Keratinocyte (primary cell): ENCODE measurements at regions not wholly inside any gene's neighbourhood (a gene's known extent, or its start where the extent isn't known, plus 50 kb on each side); places are given as distances from the start of the nearest gene placed in this dataset.

Experiments used
- DNase-seq: peaks from one replicate; pipeline ENCODE4 v3.0.0-alpha.2; 2011; ENCODE audit warnings: low read depth, missing footprints, low spot score
- FAIRE-seq: peaks from 2 replicates; lab custom pipeline; 2011; peaks lifted over from hg19 to GRCh38; lab: Jason Lieb, UNC
- H2AFZ ChIP-seq: 2 replicates; pipeline ENCODE4 v1.6.0; 2012; ENCODE audit warnings: low read length, control low read depth, inconsistent platforms; ENCODE audit not compliant: control insufficient read depth
- H3K27ac ChIP-seq: 2 replicates; pipeline ENCODE4 v1.5.1; 2011; ENCODE audit warnings: low read length; ENCODE audit not compliant: control insufficient read depth, insufficient read depth
- H3K27me3 ChIP-seq: 3 replicates; pipeline ENCODE4 v1.6.0; 2011; ENCODE audit warnings: low read length; ENCODE audit not compliant: control insufficient read depth, insufficient read depth; ENCODE audit errors: extremely low read depth
- H3K36me3 ChIP-seq, 2 experiments: 2 replicates in 1 of 2; 3 replicates in 1 of 2; pipeline ENCODE4 v1.5.1; 2011; ENCODE audit warnings: low read length in 2 of 2, mild to moderate bottlenecking in 1 of 2; ENCODE audit not compliant: control insufficient read depth in 2 of 2, insufficient read depth in 2 of 2; ENCODE audit errors: extremely low read depth in 1 of 2
- H3K4me1 ChIP-seq: 3 replicates; pipeline ENCODE4 v1.5.1; 2011; ENCODE audit warnings: low read length; ENCODE audit not compliant: control insufficient read depth, insufficient read depth; ENCODE audit errors: extremely low read depth
- H3K4me2 ChIP-seq: 3 replicates; pipeline ENCODE4 v1.6.0; 2011; ENCODE audit warnings: low read depth, low read length; ENCODE audit not compliant: control insufficient read depth, insufficient read depth; ENCODE audit errors: extremely low read depth
- H3K4me3 ChIP-seq, 3 experiments: fragments of 200-600 bp in 1 of 3; sonication (generic) in 1 of 3; 2 replicates in 2 of 3; 3 replicates in 1 of 3; pipeline ENCODE4 v1.5.1; 2011 to 2016; ENCODE audit warnings: low read length in 3 of 3, mild to moderate bottlenecking in 3 of 3, control low read depth in 2 of 3, inconsistent platforms in 1 of 3, low read depth in 1 of 3, mixed read lengths in 1 of 3, mixed run types in 1 of 3, moderate library complexity in 1 of 3; ENCODE audit not compliant: control insufficient read depth in 2 of 3, insufficient read depth in 2 of 3; ENCODE audit errors: extremely low read depth in 1 of 3
- H3K79me2 ChIP-seq: 2 replicates; pipeline ENCODE4 v1.6.0; 2012; ENCODE audit warnings: low read length; ENCODE audit not compliant: control insufficient read depth, insufficient read depth
- H3K9ac ChIP-seq: 3 replicates; pipeline ENCODE4 v1.6.0; 2011; ENCODE audit warnings: low read length; ENCODE audit not compliant: control insufficient read depth, insufficient read depth; ENCODE audit errors: extremely low read depth
- H3K9me1 ChIP-seq: 3 replicates; pipeline ENCODE4 v1.6.0; 2011; ENCODE audit warnings: low read length; ENCODE audit not compliant: control insufficient read depth, insufficient read depth; ENCODE audit errors: extremely low read depth
- H3K9me3 ChIP-seq: 2 replicates; pipeline ENCODE4 v1.5.1; 2012; ENCODE audit warnings: low read depth, low read length; ENCODE audit not compliant: control insufficient read depth
- H4K20me1 ChIP-seq: 3 replicates; pipeline ENCODE4 v1.6.0; 2011; ENCODE audit warnings: low read length; ENCODE audit not compliant: control insufficient read depth, insufficient read depth; ENCODE audit errors: extremely low read depth
- EZH2 ChIP-seq: IDR thresholded peaks from one replicate; pipeline ENCODE4 v1.6.1; 2012; ENCODE audit warnings: inconsistent platforms, mild to moderate bottlenecking, low read length, moderate library complexity
- dilution Hi-C: fragments of 300-500 bp; cut with MboI; formaldehyde crosslinking; loops from one replicate; pipeline ENCODE4 v1.7.0; 2020; ENCODE audit warnings: low sequenced_read_pairs; ENCODE audit not compliant: extremely low pct_ligation_motif_present
- TF ChIP-seq, protein P1 (sequence below), 3 experiments: IDR thresholded peaks in 1 of 3; conservative IDR thresholded peaks in 1 of 3; optimal IDR thresholded peaks in 1 of 3; 2 replicates in 2 of 3; 3 replicates in 1 of 3; pipeline versions ENCODE3 to v1.5.1; 2011; ENCODE audit warnings: low read length in 3 of 3, mild to moderate bottlenecking in 3 of 3, moderate library complexity in 2 of 3, control low read depth in 1 of 3, inconsistent platforms in 1 of 3; ENCODE audit not compliant: insufficient read depth in 2 of 3; ENCODE audit errors: extremely low read depth in 1 of 3

DNA sequence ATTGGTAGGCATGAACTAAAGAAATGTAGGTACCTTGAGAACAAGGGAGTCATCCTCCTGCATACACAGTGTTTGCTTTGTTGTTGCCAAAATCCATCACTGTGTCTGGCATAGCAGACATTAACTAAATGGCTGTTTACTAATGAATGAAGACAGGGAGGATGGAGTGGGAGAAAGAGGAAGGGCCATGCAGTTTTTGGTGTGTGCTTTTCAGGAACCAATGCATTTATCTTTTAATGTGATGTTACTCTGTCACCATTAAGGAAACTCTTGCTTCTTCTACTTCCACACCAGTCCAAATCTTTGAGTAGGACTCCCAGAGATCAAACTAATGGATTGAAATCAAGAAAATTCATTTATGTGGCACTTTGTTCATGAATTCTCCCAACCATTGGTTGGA is 55.6 kb upstream of the DUSP10 start:
- no peaks in the 10 kb centered on the region for H3K36me3 ChIP-seq
- H3K4me1 ChIP-seq, result peaks cover 14% of the 10 kb centered on the region
- H3K4me2 ChIP-seq, result no peak overlapping the region
- no peaks in the 10 kb centered on the region for H3K27me3 ChIP-seq
- H3K9me3 ChIP-seq, result no peaks in the 10 kb centered on the region
- no peaks in the 10 kb centered on the region for H3K79me2 ChIP-seq
- FAIRE-seq, result no peak
- H4K20me1 ChIP-seq, result no peaks in the 10 kb centered on the region
- no peak overlapping the region for H3K9ac ChIP-seq
- dilution Hi-C loops, result no loop called here
- H3K4me3 ChIP-seq, result no peak overlapping the region
- TF ChIP-seq, protein P1, sequence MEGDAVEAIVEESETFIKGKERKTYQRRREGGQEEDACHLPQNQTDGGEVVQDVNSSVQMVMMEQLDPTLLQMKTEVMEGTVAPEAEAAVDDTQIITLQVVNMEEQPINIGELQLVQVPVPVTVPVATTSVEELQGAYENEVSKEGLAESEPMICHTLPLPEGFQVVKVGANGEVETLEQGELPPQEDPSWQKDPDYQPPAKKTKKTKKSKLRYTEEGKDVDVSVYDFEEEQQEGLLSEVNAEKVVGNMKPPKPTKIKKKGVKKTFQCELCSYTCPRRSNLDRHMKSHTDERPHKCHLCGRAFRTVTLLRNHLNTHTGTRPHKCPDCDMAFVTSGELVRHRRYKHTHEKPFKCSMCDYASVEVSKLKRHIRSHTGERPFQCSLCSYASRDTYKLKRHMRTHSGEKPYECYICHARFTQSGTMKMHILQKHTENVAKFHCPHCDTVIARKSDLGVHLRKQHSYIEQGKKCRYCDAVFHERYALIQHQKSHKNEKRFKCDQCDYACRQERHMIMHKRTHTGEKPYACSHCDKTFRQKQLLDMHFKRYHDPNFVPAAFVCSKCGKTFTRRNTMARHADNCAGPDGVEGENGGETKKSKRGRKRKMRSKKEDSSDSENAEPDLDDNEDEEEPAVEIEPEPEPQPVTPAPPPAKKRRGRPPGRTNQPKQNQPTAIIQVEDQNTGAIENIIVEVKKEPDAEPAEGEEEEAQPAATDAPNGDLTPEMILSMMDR (optimal IDR thresholded peaks at IDR 0.05 in 1 of 3, IDR thresholded peaks at IDR 0.05 in 1 of 3, conservative IDR thresholded peaks at IDR 0.05 in 1 of 3; ENCODE audit: extremely low read depth in 1 of 3, insufficient read depth in 2 of 3, low read length in 3 of 3), result no peak
- TF ChIP-seq EZH2, result no peak
- H2AFZ ChIP-seq, result no peak overlapping the region
- DNase-seq, result no peak
- H3K9me1 ChIP-seq, result no peaks in the 10 kb centered on the region
- H3K27ac ChIP-seq, result no peak overlapping the region

DNA sequence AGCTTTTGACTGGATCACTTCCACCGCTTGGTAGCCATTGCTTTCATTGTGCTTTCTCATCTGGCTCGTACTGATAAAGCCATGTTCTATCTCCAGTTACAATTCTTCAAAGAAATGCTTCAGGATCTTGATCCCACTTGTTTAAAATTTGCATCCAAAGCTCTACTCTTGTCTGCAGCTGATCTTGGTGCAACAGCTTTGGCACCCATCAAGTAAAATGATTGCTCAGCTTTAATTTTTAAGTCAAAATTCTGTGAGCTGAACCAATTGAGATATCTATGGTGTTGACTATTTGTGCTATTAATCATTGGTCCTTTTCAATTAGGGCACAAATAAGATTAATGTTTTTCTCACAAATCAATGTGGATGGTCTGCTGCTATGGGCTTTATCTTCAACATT is 54.8 kb upstream of the DUSP10 start:
- Histone ChIP-seq H3K27me3 (no peaks in the 10 kb centered on the region), H3K9ac (no peak overlapping the region), H3K9me3 (no peaks in the 10 kb centered on the region), H3K79me2 (no peaks in the 10 kb centered on the region), H4K20me1 (no peaks in the 10 kb centered on the region), H3K4me3 (no peak overlapping the region), H3K9me1 (no peaks in the 10 kb centered on the region), H2AFZ (no peak overlapping the region), H3K36me3 (no peaks in the 10 kb centered on the region), H3K4me2 (no peak overlapping the region), H3K4me1 (peaks cover 6% of the 10 kb centered on the region), H3K27ac (no peak overlapping the region)
- dilution Hi-C loops, result no loop called here
- FAIRE-seq (no peak), DNase-seq (no peak)
- no peak for TF ChIP-seq EZH2
- TF ChIP-seq, protein P1 (optimal IDR thresholded peaks at IDR 0.05 in 1 of 3, IDR thresholded peaks at IDR 0.05 in 1 of 3, conservative IDR thresholded peaks at IDR 0.05 in 1 of 3; ENCODE audit: extremely low read depth in 1 of 3, insufficient read depth in 2 of 3, low read length in 3 of 3), result no peak
